Stimulated activated CD8-positive, alpha-beta memory T cell treated with anti-CD3 and anti-CD28 coated beads, Interleukin-2, amount 100 ng/mL, for 1 hour (primary cell): ENCODE measurements at regions not wholly inside any gene's neighbourhood (a gene's known extent, or its start where the extent isn't known, plus 50 kb on each side); places are given as distances from the start of the nearest gene placed in this dataset.

Experiments used
- DNase-seq, 2 donors: peaks; one replicate each; pipeline ENCODE4 v3.0.0-alpha.2; 2020; ENCODE audit warnings: low read depth in 2 of 2

- DNase-seq, result no peak
Measured at GRCh38 chr3:30167541-30168011, 438.8 kb upstream of the TGFBR2 start.

- no peak for DNase-seq
Measured at GRCh38 chr3:30169487-30169886, 436.9 kb upstream of the TGFBR2 start.

GRCh38 chr3:30170681-30171438 is 435.5 kb upstream of the TGFBR2 start:
- DNase-seq, result no peak

- no peak for DNase-seq
Measured at GRCh38 chr3:30174357-30174756, 432.0 kb upstream of the TGFBR2 start.

GRCh38 chr3:30180310-30181177 is 425.9 kb upstream of the TGFBR2 start:
- DNase-seq, result no peak

- DNase-seq, result no peak
Measured at GRCh38 chr3:30181178-30181465, 425.3 kb upstream of the TGFBR2 start.

- DNase-seq, result no peak
Measured at GRCh38 chr3:30181581-30181980, 424.8 kb upstream of the TGFBR2 start.

GRCh38 chr3:30183421-30183820 is 423.0 kb upstream of the TGFBR2 start:
- DNase-seq, result no peak

GRCh38 chr3:30184091-30184810 is 422.1 kb upstream of the TGFBR2 start:
- DNase-seq, result no peak

- no peak for DNase-seq
Measured at GRCh38 chr3:30185872-30186271, 420.5 kb upstream of the TGFBR2 start.

- no peak for DNase-seq
Measured at GRCh38 chr3:30186741-30187219, 419.6 kb upstream of the TGFBR2 start.

GRCh38 chr3:30187366-30187765 is 419.0 kb upstream of the TGFBR2 start:
- no peak for DNase-seq

GRCh38 chr3:30188713-30189112 is 417.7 kb upstream of the TGFBR2 start:
- no peak for DNase-seq

- DNase-seq, result no peak
Measured at GRCh38 chr3:30189900-30190299, 416.5 kb upstream of the TGFBR2 start.

- no peak for DNase-seq
Measured at GRCh38 chr3:30193625-30194044, 412.8 kb upstream of the TGFBR2 start.

GRCh38 chr3:30195352-30195751 is 411.0 kb upstream of the TGFBR2 start:
- no peak for DNase-seq

GRCh38 chr3:30198162-30198561 is 408.2 kb upstream of the TGFBR2 start:
- no peak for DNase-seq

GRCh38 chr3:30199096-30199759 is 407.2 kb upstream of the TGFBR2 start:
- DNase-seq, result peak; percentile 34 to 53

- DNase-seq, result no peak
Measured at GRCh38 chr3:30199855-30200254, 406.5 kb upstream of the TGFBR2 start.

GRCh38 chr3:30201715-30202114 is 404.7 kb upstream of the TGFBR2 start:
- DNase-seq, result no peak

GRCh38 chr3:30203301-30203700 is 403.1 kb upstream of the TGFBR2 start:
- DNase-seq, result no peak

GRCh38 chr3:30204126-30204525 is 402.3 kb upstream of the TGFBR2 start:
- no peak for DNase-seq
